Hematopoietic multipotent progenitor cell treated with erythropoietin and hydrocortisone succinate and interleukin-3 and kit ligand, for 15 days (in vitro differentiated cells): ENCODE measurements at regions not wholly inside any gene's neighbourhood (a gene's known extent, or its start where the extent isn't known, plus 50 kb on each side); places are given as distances from the start of the nearest gene placed in this dataset.

Source experiments
- DNase-seq: peaks from one replicate; pipeline ENCODE4 v3.0.0-alpha.2; 2015; ENCODE audit warnings: low spot score

DNA sequence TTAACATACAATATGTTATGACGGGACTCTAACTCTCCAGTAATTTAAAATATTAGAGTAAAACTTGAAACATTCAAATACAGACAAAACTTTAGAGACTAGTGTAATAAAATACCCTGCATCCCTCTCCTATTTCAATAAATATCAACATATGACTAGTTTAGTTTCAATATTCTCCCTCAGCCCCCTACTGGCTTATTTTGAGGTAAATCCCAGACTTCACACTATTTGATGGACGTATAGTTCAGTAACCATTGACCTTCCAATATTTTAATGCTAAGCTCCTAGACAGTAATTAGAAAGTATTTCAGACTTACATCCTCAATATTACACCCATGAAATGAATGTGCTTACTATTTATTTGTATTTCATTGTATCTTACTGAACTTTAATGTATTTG, 180.7 kb upstream of the STARD13 start:
- no peak for DNase-seq

DNA sequence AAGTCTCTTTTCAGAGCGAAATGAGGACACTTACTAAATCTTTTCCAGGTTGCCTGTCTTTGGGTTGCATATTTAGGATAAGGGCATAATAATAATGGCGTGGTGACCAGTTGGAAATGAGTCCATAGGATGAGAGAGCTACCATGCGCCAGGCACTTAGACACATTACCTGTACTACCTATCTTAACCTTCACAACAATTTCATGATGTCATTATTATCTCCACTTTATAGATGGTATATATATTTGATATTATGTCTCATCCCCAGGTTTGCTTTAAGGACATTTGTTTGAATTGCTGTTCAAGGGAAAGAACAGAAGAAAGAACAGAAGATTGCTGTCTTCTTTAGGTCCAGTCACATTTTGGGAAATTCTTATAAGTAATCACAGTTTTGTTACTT, 182.0 kb upstream of the STARD13 start:
- DNase-seq: no peak

DNA sequence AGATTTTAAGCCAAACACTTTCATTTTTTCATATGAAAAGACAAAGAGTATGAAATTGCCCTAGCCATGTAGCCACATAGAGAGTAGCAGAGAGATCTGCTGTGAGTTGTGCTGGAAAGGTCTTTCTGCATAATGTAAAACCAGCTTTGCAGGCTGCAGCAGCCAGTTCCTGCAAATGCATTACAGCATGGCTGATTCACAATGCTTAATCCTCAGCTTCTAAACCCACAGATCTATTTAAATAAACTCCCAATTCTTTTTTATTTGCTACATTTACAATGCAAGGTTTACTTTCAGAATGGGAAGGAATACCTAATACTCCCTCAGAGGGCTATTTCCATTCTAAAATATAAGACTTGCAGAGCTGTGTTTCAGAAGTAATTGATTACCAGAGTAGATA, 185.6 kb upstream of the STARD13 start:
- DNase-seq: no peak

DNA sequence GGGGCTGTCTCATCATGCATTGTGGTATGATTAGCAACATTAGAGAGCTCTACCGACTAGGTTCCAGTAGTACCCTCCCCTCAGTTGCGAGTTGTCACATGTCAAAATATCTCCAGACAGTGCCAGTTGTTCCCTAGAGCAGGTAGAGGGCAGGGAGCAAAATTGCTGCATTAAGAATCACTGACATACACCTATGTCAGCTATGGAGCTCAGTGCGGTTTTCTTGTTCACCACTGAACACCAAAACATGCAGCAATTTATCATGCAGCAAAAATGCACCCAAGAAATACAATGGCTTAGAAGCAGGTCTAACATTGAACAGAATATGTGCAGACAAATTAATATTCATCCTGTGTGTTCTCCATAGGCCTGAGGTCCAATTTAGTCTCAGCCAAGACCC, 186.9 kb upstream of the STARD13 start:
- no peak for DNase-seq

DNA sequence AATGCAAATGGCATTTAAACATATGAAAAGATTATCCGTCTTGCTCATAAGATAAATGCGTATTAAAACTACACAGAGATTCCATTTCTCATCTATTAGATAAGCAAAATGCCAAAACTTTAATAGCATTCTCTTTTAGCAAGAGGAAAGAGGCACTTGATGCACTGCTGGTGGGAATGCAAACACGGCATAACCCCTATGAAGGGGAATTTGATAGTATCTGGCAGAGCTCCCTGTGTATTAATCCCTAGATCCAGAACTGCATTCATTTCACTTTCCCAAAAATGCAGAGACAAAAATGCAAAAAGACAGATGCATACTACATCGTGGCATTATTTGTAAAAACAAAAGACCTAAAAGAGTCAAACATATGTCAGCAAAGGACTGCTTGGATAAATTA, 193.6 kb upstream of the STARD13 start:
- no peak for DNase-seq

DNA sequence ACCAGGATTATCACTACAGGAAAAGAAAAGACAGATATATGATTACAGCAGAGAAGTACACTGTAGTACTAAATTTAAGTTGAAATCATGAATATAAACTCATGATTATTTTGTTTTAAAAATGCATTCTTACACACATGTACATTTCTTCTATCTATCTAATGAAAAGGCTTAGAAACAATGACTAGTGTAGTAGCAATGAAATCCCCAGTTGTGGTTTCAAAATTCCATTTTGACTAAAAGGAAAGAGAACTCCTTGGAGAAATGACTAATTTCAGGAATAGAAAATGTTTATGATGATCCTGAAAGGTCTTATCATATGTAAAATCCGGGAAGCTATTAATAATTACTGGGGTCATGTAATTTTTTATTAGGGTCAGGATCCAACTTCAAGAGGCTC, 195.0 kb upstream of the STARD13 start:
- no peak for DNase-seq

DNA sequence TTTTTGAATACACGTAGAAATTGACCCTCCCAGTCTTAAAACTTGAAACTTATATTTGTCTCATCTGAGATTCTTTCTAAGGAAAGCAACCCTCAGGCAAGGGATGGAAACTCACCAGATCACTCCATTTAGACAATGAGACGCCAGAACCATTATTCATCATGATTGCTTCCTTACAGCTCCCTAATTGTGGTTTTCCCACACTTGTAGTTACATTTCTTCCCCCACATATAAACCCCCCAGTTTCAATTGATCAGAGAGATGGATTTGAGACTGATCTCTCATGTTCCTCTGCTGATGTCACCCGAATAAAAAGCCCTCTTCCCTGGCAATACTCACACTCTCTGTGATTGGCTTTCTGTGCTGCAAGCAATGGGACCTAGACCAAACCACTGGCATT, 197.9 kb upstream of the STARD13 start:
- DNase-seq: no peak

DNA sequence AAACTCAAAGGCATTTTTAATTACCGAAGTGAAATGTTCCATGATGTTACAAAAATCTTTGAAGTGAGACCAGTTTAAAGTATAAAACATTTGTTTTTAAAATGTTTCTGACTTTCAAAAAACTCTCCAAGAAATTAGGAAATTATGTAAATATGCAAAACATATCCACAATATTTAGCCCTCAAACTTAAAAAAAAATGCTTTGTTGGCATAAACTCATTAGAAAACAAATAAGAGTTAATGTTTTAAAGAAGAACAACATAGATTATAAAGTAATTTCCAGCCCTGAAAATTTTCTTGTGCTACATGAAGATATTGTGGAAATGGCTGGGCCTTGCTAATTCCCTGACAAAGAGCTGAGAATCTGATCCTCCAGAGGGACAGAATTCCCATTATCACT, 199.7 kb upstream of the STARD13 start:
- no peak for DNase-seq

DNA sequence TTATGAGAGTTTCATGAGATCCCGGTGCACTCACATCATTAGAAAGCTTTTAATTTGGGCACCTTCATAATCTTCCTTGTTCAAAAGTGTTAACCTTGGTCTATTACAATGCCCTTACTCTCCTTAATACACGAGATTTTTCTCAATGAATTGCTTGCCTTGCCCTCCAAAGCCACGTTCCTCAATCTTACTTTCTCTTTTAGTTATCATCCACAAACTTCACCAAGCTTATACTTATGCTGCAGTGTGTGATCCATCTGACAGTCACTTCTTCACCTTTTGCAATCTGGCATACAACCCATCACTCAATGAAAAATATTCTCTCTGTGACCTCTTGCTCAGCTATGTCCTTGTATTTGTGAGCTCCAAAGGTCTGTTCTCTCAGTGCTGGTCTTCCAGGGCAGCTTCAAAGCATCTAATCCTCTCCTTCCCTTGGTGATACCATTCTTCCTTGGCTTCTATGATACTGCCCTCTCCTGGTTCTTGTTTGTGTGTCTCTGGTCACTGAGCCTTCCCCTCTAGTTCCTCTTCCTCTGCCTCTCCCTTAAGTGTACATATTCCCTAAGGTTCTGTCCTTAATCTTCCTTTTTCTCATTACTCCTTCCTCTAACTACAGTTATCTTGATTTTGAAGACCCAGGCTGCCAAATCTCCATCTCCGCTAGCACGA, 202.2 kb upstream of the STARD13 start:
- no peak for DNase-seq

DNA sequence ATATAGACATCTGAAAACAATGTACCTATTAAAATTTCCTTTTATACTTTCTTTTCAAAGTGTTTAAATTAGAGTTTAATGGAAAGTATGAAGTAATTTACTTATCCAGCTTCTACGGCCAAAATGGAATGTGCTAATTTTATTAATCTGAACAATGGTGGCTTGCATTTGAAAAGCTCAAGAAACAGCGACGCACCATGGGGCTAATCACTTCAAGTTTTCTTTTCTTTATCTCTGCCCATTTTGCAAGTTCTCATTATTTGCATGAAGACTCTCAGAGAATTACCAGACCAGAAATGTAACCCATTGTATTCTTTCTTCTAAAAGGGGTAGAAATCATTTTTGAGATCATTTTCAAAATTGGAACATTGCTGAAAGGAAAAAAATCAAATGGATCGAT, 204.0 kb upstream of the STARD13 start:
- no peak for DNase-seq

DNA sequence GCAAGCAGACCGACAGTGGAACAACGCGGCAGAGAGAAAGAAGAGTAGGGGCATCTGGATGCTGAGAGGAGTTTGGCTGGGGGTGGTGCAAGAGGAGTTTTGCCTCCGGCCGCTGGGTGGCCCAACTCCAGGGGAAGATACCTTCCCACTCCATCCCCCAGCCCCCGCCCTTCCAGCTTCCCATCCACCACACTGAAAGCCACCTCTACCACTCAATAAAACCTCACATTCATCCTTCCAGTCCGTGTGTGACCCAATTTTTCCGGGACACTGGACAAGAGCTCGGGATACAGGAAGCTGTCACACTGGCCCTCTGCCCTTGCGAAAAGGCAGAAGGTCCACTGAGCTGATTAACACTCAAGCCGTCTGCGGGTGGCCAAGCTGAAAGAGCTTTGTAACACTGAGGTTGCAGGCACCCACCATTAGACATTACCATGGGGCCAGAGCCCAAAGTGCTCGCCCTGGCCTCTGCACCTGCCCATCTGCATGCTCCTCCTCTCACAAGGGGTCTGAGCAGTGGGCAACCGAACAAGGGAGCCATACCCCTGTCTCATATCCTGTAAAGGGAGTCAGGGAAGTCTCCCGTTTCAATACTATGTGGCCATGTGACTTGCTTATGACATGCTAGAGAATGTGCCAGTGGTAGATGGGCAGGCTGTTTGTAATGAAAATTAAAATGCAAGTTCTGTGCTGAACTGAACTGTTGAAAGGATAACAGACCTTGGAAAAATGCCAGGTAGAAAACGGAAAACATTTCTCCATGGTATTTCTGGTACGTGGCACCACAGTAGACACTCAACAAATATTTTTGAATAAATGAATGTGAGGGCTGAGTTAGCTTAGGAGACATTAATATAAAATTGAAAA, 205.1 kb upstream of the STARD13 start:
- DNase-seq: no peak

DNA sequence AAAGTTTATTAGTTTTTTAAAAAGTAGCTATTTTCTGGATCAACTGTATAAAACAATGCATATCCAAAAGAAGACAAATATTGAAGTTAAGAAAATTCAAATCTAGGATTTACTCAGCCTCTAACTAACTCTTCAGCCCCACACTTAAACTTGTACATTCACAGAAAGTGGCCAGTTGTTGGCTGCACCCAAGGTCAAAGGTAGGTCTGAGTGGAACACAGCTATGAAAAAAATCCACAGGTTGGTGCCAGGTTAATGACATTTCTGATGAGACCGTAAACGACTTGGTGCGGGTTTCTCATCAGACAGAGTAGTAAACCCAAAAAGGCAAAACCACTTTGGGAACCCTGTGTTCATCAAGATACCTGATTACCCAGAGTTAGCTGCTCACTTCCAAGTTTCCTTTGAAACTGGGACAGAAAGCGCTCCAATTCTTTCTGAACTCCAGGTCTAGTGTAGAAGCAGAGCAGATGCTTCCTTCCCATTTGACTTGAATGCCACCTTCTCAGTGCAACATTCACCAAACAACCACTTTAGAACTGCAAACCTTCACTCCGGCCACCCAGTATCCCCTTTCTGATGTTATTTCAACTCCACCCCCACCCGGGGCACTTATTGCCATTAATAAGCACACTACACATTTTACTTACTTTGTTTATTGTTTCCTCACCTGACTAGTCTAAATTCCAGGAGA, 208.3 kb upstream of the STARD13 start:
- no peak for DNase-seq

DNA sequence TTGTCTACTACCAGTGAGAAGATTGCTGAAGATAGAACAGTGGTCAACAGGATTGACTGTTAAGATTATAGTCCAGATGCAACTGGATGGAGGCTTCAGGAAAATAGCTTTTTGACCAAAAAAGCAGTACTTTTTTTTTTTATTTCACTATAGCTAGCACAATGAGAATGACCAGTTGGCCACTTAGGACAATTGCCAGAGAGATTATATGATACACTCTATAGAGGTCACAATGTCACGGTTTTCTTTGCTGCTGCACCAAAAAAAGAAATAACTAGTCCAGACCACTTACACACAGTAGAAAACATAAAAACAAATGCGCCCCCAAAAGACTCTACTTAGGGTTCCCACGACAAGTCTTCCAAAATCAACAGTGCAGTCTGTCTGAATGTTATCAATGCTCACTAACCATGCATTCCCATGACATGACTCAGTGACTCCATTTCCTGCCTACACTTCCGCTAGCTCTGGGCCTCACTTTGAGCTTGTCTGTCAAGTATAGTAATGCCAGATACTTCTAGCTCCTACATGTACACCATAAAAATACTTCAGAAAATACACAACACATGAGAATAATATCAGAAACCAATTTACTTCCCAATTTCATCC, 209.1 kb upstream of the STARD13 start:
- no peak for DNase-seq

DNA sequence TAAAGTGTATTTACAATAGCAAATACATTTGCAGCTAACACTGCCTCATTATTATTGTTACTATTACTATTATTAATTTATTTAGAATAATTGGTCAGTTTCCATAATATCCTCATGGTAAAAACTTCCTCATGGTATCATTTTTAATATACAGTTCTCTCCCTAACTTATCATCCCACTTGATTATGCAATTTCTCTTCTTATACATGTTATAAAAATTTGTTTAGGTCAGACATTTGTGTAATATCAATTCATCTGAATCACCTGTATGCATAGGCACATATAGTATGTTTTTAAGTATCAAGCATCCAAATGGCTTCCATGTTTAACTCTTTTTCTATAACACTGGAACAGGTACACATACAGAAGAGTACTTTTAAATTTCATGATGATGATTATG, 210.8 kb upstream of the STARD13 start:
- no peak for DNase-seq

DNA sequence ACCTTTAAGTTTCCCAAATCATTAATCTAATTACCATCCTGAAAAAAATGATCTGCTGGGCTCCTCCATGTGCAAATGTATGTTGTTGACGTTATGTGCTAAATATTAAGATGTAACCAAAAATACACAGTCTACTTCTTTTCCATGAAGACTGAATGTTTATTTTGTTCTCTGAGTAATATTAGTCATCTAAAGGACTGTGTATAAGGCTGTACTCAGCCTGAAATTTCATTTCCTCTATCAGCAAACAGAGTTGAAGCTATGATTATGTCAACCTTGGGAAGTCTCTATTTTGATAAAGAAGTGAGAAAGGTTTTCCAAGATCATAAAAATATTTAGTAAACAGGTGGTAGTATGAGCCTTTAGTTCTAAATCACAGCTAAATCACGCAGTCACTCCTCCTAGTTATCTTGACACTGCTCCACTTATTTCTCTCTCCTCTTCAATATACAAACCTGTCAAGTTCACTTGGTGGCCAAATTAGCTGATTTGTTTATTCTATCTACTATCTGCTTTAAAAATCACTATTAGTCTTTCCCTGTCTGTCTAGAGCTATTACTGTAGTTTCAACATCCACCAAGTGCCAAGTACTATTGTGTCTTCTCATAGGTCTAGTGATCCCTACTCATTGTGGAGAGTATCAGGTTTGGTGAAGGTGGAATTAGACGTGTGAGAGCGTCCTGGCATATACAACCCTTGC, 211.7 kb upstream of the STARD13 start:
- no peak for DNase-seq

DNA sequence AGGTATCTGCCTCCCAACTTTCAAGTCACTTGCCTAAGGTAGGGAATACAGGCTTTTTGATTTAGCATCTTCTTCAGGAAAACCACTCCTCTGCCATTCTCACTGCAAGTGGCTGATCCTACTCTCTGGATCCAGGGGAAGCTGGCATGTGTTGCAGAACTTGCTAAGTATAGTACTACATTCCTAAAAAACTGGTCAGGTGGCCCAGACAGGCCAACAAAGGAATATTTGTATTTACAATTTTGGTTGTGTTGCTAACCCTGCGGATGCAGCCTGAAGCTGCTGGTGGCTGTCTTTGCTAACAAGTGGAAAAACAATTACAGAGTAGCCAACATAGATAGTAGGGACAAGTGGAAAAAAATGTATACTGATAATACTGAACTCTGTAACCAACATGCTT, 222.5 kb upstream of the STARD13 start:
- no peak for DNase-seq

DNA sequence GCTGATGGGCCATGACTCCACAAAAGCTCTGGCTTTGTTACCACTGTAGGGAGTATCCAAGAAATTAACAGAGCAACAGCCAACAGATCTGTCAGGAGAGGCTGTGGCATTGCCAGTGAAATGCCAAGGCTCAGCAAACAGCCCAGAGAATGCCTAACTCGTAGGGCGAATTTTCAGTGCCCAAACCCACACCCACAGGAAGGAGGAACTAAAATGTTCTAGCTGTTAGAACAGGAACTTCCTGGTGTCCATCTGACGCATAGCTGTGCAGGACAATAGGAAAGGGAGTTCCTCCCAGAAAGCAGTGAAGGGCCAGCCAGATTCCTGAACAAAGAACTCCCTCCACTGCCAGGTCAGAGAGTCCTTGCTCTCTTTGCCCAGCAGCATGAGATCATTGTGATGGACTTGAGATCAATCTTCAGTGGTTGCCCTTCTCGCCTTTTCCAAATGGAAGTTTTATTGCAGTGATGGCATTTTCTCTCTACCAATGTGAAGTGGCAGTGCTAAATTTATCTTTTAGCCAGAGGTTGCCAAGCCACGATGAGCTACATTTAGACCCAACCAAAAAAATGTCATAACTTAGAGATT, 224.2 kb upstream of the STARD13 start:
- DNase-seq: no peak

DNA sequence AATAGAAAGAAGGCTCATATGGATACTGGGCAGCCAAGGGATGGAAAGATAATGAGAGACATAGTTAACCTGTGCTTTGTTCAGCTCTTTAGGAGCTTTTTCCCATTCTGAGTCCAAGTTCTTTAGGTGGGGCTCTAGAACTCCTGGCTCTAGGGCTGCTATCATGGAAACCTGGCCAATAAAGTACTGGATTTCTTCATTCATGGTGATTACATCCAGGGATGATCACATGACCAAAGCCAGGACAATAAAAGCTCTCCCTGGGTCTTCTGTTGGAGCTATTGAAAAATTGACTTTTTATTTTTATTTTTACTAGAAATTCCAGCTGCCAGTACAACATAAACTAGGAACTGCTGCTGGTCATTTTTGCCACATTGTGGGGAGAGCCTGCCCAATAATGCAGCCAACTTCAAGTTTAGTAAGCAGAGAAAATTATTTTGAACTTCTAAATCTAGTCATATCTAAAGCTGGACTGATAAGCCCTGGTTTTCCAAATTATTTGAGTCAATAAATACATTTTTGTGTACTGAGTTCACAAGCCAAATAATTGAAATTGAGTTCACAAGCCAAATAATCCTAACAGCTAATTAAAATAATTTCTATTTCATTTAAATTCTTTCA, 224.9 kb upstream of the STARD13 start:
- DNase-seq: no peak

DNA sequence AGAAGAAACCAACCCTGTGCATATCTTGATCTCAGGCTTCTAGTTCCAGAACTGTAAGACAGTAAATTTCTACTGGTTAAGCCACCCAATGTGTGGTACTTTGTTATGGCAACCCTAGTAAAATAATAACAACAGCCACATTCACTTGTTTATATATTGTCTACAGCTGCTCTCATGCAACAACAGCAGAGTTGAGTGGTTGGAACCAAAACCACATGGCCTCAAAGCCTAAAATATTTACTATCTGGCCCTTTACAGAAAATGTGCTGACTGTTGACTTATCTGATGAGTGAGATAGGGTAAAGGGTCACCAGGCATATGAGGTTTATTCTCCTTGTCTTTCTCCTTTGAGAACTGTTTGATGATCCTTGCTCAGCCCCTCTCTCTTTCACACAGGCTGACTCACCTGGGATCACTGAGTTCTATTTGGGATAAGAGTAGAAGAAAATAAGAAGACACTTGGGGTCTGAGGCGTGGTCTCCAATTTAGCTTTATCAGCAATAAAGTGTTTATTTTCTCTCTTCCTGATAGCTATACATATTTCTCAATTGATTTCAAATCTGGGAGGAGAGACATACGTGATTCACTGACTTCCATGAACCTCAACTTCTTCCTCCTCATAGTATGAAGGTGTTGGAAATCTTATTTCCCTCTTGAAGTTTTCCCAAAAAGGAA, 227.5 kb upstream of the STARD13 start:
- DNase-seq: no peak

DNA sequence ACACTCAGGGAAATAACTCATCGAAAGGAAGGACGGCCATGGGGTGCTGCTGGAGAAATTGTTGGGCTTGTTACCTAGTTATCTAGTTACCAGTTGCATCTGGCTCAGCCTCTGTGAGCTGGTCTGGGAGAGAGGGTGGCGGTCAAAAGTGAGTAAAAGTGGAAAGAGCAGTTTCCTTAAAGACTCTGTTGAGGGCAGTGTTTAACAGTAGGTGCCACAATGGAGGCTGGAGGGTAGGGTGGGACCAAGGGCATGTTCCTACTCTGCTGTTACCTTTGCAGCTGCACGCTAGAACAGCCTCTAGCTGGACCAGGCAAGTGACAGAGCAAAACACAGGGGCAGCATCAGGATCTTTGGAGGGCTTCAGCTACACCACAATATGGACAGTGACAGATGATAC, 228.8 kb upstream of the STARD13 start:
- no peak for DNase-seq

DNA sequence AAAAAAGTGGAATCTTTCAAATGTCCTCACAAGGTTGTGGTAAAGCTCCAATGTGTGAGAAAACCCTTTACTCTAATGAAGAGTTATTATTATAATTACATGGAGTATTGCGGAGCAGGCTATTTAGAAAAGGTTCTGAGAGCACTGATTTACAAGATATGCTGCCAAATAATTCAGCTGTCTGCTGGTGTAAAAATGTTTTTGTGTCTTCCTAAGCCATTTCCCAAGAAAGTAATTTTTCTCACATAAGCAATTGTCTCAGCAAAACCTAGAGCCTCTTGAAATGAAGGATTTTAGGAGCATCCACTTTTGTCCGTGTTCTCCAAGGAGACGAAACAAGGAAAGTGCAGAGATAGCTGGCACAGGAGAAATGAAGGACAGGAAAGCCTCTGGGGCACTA, 229.6 kb upstream of the STARD13 start:
- DNase-seq: no peak
